Cardiac muscle cell (in vitro differentiated cells and primary cell): ENCODE measurements at regions not wholly inside any gene's neighbourhood (a gene's known extent, or its start where the extent isn't known, plus 50 kb on each side); places are given as distances from the start of the nearest gene placed in this dataset.

Experiments
- DNase-seq, 2 donors: peaks; one replicate each; pipeline versions ENCODE4 v3.0.0 to v3.0.0-alpha.2; 2010 to 2017; ENCODE audit warnings: low read depth in 1 of 2, low spot score in 1 of 2
- H3K27ac ChIP-seq: fragments of 200-600 bp; sonication (generic); 2 replicates; pipeline ENCODE4 v1.5.1; 2016
- H3K27me3 ChIP-seq: fragments of 200-600 bp; sonication (generic); 2 replicates; pipeline ENCODE4 v1.6.0; 2016; ENCODE audit warnings: control low read depth
- H3K36me3 ChIP-seq: fragments of 200-600 bp; sonication (generic); 2 replicates; pipeline ENCODE4 v1.5.1; 2016; ENCODE audit warnings: control low read depth
- H3K4me1 ChIP-seq: fragments of 200-600 bp; sonication (generic); 2 replicates; pipeline ENCODE4 v1.8.1; 2017; ENCODE audit warnings: low read depth, mild to moderate bottlenecking, mixed run types
- H3K4me3 ChIP-seq: fragments of 200-600 bp; sonication (generic); 2 replicates; pipeline ENCODE4 v1.5.1; 2016; ENCODE audit warnings: mild to moderate bottlenecking
- H3K9me3 ChIP-seq: fragments of 200-600 bp; sonication (generic); 2 replicates; pipeline ENCODE4 v1.5.1; 2017; ENCODE audit warnings: low read depth, mild to moderate bottlenecking, control low read depth
- TF ChIP-seq, protein P1 (sequence below): IDR thresholded peaks from 2 replicates; pipeline ENCODE4 v1.5.1; 2012; ENCODE audit warnings: low read depth, mild to moderate bottlenecking, low read length

DNA sequence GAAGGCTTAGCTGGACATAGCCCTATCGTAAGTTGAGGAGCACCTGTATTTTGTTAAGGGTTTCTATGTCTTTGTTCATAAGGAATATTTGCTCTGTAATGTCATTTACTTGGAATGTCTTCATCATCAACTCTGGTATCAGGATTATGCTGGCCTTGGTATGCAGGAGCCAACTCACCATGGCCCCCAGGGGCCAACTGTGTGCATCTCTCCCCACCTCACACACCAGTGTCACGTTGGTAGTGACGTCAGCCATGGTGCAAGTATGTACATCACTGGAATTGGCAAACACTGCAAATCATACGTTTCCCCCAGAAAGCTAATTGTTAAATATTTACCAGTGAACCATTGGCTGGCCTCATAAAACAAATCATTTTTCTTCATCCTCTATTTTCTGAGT, 70.8 kb downstream of the YTHDF1 start:
- Histone ChIP-seq H3K4me1 (no peaks in the 10 kb centered on the region), H3K27me3 (peaks cover 7% of the 10 kb centered on the region), H3K9me3 (no peaks in the 10 kb centered on the region), H3K4me3 (no peak overlapping the region), H3K36me3 (no peaks in the 10 kb centered on the region), H3K27ac (no peak overlapping the region)
- TF ChIP-seq, protein P1, sequence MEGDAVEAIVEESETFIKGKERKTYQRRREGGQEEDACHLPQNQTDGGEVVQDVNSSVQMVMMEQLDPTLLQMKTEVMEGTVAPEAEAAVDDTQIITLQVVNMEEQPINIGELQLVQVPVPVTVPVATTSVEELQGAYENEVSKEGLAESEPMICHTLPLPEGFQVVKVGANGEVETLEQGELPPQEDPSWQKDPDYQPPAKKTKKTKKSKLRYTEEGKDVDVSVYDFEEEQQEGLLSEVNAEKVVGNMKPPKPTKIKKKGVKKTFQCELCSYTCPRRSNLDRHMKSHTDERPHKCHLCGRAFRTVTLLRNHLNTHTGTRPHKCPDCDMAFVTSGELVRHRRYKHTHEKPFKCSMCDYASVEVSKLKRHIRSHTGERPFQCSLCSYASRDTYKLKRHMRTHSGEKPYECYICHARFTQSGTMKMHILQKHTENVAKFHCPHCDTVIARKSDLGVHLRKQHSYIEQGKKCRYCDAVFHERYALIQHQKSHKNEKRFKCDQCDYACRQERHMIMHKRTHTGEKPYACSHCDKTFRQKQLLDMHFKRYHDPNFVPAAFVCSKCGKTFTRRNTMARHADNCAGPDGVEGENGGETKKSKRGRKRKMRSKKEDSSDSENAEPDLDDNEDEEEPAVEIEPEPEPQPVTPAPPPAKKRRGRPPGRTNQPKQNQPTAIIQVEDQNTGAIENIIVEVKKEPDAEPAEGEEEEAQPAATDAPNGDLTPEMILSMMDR: no peak
- DNase-seq: no peak

DNA sequence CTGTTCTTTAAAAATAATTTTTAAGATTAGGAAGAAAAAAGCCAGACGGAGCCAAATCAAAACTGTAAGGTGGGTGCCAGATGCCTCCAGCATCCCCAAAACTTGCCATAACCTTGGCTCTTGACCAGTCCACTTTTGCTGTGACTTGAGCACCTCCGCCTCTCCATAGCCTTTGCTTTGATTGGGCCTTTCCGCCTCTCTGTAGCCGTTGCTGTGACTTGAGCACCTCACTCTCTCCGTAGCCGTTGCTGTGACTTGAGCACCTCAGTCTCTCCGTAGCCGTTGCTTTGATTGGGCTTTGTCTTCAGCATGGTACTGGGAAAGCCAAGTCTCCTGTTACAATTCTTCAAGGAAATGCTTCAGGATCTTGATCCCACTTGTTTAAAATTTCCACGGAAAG, 73.0 kb downstream of the YTHDF1 start:
- H3K36me3 ChIP-seq: no peaks in the 10 kb centered on the region

DNA sequence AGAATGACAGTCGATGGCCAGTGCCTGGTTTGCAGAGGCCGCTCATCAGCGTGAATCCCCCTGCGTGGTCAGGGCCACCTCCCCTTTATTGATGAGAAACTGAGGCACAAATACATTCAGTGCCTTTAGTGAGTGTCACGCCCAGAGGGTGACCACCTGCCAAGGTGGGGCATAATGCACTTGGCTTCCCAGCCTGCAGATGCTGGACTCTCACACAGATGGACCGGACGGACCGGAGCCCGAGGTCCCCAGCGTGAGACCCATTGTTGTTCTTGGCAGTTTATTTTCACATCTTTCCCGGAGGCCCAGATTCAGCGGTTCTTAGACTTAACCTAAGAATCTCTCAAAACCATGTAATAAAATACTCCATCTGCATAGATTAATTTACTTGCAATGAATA, 74.4 kb downstream of the YTHDF1 start:
- Histone ChIP-seq H3K9me3 (no peaks in the 10 kb centered on the region), H3K4me1 (no peaks in the 10 kb centered on the region), H3K27me3 (peaks cover 7% of the 10 kb centered on the region), H3K36me3 (no peaks in the 10 kb centered on the region), H3K27ac (no peak overlapping the region), H3K4me3 (no peak overlapping the region)
- no peak for DNase-seq
- TF ChIP-seq, protein P1: no peak

More for the DNA sequence above, 73.0 kb downstream of the YTHDF1 start:
- H3K27ac ChIP-seq: no peak overlapping the region
- TF ChIP-seq, protein P1: no peak
- no peak for DNase-seq
- peaks cover 7% of the 10 kb centered on the region for H3K27me3 ChIP-seq
- no peaks in the 10 kb centered on the region for H3K4me1 ChIP-seq
- no peak overlapping the region for H3K4me3 ChIP-seq
- no peaks in the 10 kb centered on the region for H3K9me3 ChIP-seq

DNA sequence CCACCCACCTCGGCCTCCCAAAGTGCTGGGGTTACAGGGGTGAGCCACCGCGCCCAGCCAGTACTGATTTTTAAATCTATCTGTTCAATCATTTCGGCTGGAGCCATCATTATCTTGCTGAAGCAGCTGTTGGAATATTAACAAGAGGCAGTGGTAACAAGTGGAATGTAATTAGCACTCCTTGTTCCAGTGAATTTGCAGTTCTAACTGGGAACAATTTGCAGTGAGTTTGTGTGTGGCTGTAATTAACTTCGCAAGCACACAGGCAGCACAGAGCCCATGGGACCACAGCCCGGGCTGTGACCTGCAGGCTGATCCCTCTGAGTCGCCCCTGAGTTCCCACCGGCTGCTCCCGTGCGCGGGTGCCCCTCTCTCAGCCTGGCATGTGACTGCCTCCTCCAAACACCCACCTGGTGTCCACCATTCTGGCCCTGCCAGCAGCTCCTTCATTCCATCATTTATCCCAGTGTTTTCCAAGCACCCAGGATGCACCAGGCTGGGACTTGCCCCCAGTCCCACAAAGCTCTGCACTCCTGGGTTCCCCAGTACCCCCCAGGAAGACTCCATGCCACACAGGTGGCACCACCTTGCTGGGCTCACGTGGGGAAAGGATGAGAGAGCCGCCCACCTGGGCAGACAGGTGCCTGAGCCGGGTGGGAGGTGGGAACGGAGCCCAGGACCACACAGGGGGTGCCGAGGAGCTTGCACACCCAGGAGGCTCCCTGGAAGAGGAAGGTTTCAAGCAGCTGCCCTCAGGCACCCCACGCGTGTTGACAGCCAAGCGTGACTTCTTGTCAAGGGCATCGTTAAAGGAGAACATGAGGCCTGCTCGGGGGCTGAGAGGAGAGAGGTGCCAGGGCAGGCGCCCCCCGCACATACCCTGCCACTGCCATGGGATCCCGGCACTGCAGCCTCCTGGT, 75.2 kb downstream of the YTHDF1 start:
- no peak overlapping the region for H3K27ac ChIP-seq
- DNase-seq: no peak
- peaks cover 7% of the 10 kb centered on the region for H3K27me3 ChIP-seq
- H3K4me3 ChIP-seq: no peak overlapping the region
- TF ChIP-seq, protein P1: no peak
- no peaks in the 10 kb centered on the region for H3K36me3 ChIP-seq
- H3K4me1 ChIP-seq: no peaks in the 10 kb centered on the region
- no peaks in the 10 kb centered on the region for H3K9me3 ChIP-seq

DNA sequence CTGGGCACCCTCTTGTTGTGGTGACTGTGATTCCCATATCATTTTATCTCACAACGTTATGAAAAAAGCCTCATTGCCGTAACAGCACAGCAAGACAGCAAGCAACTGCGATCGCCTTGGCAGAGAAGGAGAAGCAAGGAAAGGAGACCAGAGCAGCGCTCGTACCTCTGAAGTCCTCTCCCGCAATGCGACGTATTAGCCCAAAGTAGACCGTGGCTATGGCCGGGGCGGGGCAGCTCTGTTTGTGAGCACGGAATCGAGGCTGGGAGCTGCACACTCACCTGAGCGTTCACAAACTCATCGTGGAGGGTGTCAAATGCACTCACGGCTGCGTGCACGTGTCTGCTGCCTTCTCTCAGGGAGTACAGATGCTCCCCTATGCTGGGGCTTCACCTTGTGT, 76.1 kb downstream of the YTHDF1 start:
- DNase-seq: no peak
- Histone ChIP-seq H3K9me3 (no peaks in the 10 kb centered on the region), H3K36me3 (no peaks in the 10 kb centered on the region), H3K27ac (no peak overlapping the region), H3K4me1 (no peaks in the 10 kb centered on the region), H3K27me3 (peaks cover 7% of the 10 kb centered on the region), H3K4me3 (no peak overlapping the region)
- TF ChIP-seq, protein P1: no peak
